Loucy (cell line): ENCODE measurements at regions not wholly inside any gene's neighbourhood (a gene's known extent, or its start where the extent isn't known, plus 50 kb on each side); places are given as distances from the start of the nearest gene placed in this dataset.

ENCODE experiments used
- CTCF ChIP-seq: fragments of 200-600 bp; sonication (generic); conservative IDR thresholded peaks from 2 replicates; pipeline ENCODE4 v1.5.1; 2014; ENCODE audit warnings: mild to moderate bottlenecking, antibody characterized with exemption, low read length
- EZH2phosphoT487 ChIP-seq: fragments of 200-600 bp; IDR thresholded peaks from 2 replicates; pipeline ENCODE4 v1.6.1; 2018; ENCODE audit warnings: antibody characterized with exemption, mild to moderate bottlenecking, moderate library complexity, borderline replicate concordance

- TF ChIP-seq CTCF (no peak), EZH2phosphoT487 (no peak)
Measured at GRCh38 chr4:180967936-180968335, 1275.3 kb upstream of the TENM3 start.
